ENCODE measurements at regions not wholly inside any gene's neighbourhood (a gene's known extent, or its start where the extent isn't known, plus 50 kb on each side); places are given as distances from the start of the nearest gene placed in this dataset.

DNA sequence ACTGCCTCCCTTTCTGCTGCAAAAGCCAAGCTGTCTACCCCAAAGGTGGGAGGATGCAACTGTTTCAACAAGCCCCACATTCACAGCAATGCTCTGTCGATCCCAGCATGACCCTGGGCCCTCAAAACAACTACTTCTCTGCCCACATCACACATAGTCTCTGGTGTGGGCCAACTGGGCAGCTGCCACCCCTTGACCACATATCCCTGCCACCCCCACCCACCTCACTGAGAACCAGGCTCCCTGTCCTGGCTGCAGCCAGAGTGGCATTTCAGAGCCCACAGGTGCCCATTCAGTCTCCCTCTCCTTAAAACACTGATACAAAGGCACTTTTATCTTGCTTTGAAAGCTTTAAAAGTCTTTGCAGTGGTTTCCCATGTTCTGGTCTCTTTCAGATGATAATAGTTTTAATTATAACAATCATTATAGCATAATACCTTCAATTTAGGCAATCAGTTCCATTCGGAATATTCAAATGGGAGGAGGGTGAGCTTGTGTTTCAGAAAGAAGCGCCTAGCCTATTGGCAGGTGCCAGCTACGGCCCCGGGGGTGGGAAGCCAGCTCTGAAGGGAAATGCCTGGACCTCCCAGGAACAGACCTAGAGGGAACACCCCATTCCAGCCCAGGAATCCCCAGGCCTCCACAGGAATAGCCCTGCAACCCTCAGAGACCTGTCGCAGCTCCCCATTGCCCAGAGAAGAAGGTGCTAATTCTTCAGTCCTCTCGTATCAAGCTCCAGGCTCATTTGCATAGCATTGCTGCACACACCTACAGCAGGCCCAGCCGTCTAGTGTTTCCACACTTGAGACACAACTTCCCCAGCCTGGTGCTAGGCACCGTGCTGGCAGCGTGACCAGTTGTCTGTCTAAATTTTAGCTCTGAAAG lies 90.8 kb downstream of the C5orf15 start:
- ChIA-PET CTCF (no interaction called here), POLR2A (no interaction called here)
- TF ChIP-seq, protein P1, sequence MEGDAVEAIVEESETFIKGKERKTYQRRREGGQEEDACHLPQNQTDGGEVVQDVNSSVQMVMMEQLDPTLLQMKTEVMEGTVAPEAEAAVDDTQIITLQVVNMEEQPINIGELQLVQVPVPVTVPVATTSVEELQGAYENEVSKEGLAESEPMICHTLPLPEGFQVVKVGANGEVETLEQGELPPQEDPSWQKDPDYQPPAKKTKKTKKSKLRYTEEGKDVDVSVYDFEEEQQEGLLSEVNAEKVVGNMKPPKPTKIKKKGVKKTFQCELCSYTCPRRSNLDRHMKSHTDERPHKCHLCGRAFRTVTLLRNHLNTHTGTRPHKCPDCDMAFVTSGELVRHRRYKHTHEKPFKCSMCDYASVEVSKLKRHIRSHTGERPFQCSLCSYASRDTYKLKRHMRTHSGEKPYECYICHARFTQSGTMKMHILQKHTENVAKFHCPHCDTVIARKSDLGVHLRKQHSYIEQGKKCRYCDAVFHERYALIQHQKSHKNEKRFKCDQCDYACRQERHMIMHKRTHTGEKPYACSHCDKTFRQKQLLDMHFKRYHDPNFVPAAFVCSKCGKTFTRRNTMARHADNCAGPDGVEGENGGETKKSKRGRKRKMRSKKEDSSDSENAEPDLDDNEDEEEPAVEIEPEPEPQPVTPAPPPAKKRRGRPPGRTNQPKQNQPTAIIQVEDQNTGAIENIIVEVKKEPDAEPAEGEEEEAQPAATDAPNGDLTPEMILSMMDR (IDR thresholded peaks at IDR 0.05), result no peak
- Histone ChIP-seq H3K36me3 (ENCODE audit: insufficient read depth, low read length) (no peaks in the 10 kb centered on the region), H3K9me3 (ENCODE audit: control insufficient read depth in 1 of 2, insufficient read depth in 1 of 2, low read length in 2 of 2) (no peaks in the 10 kb centered on the region), H3K4me1 (ENCODE audit: insufficient read depth, low read length) (no peaks in the 10 kb centered on the region), H3K27ac (ENCODE audit: low read depth in 1 of 2, low read length in 2 of 2) (no peak overlapping the region), H3K4me3 (ENCODE audit: low read length) (no peak overlapping the region), H3K27me3 (ENCODE audit: control insufficient read depth in 1 of 2, insufficient read depth in 2 of 2, low read length in 2 of 2) (no peaks in the 10 kb centered on the region)
- H3K27me3 Mint-ChIP-seq, result peaks cover 15% of the 10 kb centered on the region
- intact Hi-C loops (cut with DNase I, micrococcal nuclease), result no loop called here
- no peaks in the 10 kb centered on the region for H3K36me3 Mint-ChIP-seq (ENCODE audit: low read depth)
- peaks cover 5% of the 10 kb centered on the region for H3K9me3 Mint-ChIP-seq
- no peak overlapping the region for H3K4me3 Mint-ChIP-seq
- DNase-seq, result no peak
- H3K27ac Mint-ChIP-seq, result no peak overlapping the region
- H3K4me1 Mint-ChIP-seq (ENCODE audit: low read depth), result no peaks in the 10 kb centered on the region
- no peak for ATAC-seq (ENCODE audit: poor library complexity)

DNA sequence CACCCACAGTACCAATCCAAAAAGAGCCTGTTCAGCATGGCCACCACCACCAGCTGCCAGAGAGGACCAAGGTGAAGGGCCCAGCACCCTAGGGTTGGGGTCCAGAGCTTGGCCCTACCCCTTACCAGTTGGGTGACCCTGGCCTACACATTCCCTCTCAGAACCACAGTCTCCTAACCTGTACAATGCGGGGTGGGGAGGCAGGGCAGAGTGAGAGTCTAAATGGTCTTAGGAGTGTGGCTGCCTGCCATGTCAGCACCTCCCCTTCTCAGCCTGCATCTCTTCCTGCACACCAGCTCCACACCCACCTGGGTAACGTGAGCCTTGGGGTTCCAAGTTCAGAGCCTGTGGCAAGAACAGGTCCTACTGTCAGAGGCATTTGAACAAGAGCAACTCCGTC lies 92.2 kb downstream of the C5orf15 start:
- Mint-ChIP-seq H3K4me3 (no peak overlapping the region), H3K9me3 (peaks cover 5% of the 10 kb centered on the region), H3K36me3 (ENCODE audit: low read depth) (no peaks in the 10 kb centered on the region), H3K4me1 (ENCODE audit: low read depth) (no peaks in the 10 kb centered on the region), H3K27ac (no peak overlapping the region), H3K27me3 (peaks cover 15% of the 10 kb centered on the region)
- Histone ChIP-seq H3K4me1 (ENCODE audit: insufficient read depth, low read length) (no peaks in the 10 kb centered on the region), H3K4me3 (ENCODE audit: low read length) (no peak overlapping the region), H3K27me3 (ENCODE audit: control insufficient read depth in 1 of 2, insufficient read depth in 2 of 2, low read length in 2 of 2) (no peaks in the 10 kb centered on the region), H3K9me3 (ENCODE audit: control insufficient read depth in 1 of 2, insufficient read depth in 1 of 2, low read length in 2 of 2) (no peaks in the 10 kb centered on the region), H3K27ac (ENCODE audit: low read depth in 1 of 2, low read length in 2 of 2) (no peak overlapping the region), H3K36me3 (ENCODE audit: insufficient read depth, low read length) (no peaks in the 10 kb centered on the region)
- DNase-seq, result no peak
- ChIA-PET POLR2A (no interaction called here), CTCF (no interaction called here)
- intact Hi-C loops (cut with DNase I, micrococcal nuclease), result no loop called here
- ATAC-seq (ENCODE audit: poor library complexity), result no peak
- TF ChIP-seq, protein P1 (IDR thresholded peaks at IDR 0.05), result no peak

DNA sequence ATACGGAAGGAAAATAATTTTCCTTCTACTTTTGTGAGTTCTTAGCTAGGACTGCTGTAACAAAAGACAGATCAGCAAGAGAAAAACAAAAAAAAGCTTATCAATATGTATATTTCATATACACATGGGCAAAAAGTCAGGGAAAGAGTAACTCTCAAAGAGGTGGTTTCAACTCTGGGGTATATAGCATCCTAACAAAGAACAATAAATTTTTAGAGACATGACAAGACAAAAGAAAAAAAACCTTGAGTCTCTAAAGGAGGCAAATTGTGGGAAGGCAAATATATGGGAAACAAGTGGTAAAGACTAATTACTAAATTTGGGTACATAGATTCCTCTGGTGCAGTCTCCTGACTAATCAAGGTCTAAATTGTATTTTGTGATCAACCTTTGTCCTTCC lies 93.2 kb downstream of the C5orf15 start:
- Histone ChIP-seq H3K4me3 (ENCODE audit: low read length) (no peak overlapping the region), H3K36me3 (ENCODE audit: insufficient read depth, low read length) (no peaks in the 10 kb centered on the region), H3K27me3 (ENCODE audit: control insufficient read depth in 1 of 2, insufficient read depth in 2 of 2, low read length in 2 of 2) (peaks cover 0 to 2% of the 10 kb centered on the region in 2 experiments), H3K4me1 (ENCODE audit: insufficient read depth, low read length) (no peaks in the 10 kb centered on the region), H3K9me3 (ENCODE audit: control insufficient read depth in 1 of 2, insufficient read depth in 1 of 2, low read length in 2 of 2) (no peaks in the 10 kb centered on the region), H3K27ac (ENCODE audit: low read depth in 1 of 2, low read length in 2 of 2) (no peak overlapping the region)
- ATAC-seq (ENCODE audit: poor library complexity) (no peak), DNase-seq (no peak)
- CTCF ChIA-PET, result no interaction called here
- Mint-ChIP-seq H3K27me3 (peaks cover 23% of the 10 kb centered on the region), H3K4me1 (ENCODE audit: low read depth) (no peaks in the 10 kb centered on the region), H3K4me3 (no peak overlapping the region), H3K27ac (no peak overlapping the region), H3K9me3 (peaks cover 5% of the 10 kb centered on the region), H3K36me3 (ENCODE audit: low read depth) (no peaks in the 10 kb centered on the region)
- POLR2A ChIA-PET, result no interaction called here
- intact Hi-C loops (cut with DNase I, micrococcal nuclease), result no loop called here
- TF ChIP-seq, protein P1 (IDR thresholded peaks at IDR 0.05), result no peak
